Left kidney (tissue), 1 donor: ENCODE measurements at regions not wholly inside any gene's neighbourhood (a gene's known extent, or its start where the extent isn't known, plus 50 kb on each side); places are given as distances from the start of the nearest gene placed in this dataset.
"Not testable (repeated sequence)": the region's sequence is repeated elsewhere in the genome, so short reads cannot be mapped to it uniquely, and the experiment has no call there.

ENCODE experiments used
- DNase-seq: peaks from one replicate; pipeline ENCODE4 v3.0.0-alpha.2; 2013

DNA sequence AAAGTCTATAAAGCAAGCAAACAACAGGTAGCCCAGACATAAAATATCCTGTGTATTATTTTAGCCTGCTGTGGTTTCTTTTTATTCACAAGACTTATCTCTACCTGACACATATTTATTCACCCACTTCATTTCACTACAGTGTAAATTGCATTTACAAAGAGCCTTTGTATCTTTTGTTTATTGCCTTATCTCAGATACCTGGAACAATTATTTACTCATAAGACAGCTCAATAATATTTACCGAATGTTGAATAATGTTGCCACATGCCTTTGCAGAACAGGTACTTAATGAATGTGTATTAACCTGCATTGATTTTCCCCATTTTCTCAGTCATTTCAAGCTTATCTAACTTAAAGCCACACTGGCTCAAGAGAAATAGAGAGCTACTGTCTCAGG, 603.6 kb downstream of the FBXO15 start:
- no peak for DNase-seq

DNA sequence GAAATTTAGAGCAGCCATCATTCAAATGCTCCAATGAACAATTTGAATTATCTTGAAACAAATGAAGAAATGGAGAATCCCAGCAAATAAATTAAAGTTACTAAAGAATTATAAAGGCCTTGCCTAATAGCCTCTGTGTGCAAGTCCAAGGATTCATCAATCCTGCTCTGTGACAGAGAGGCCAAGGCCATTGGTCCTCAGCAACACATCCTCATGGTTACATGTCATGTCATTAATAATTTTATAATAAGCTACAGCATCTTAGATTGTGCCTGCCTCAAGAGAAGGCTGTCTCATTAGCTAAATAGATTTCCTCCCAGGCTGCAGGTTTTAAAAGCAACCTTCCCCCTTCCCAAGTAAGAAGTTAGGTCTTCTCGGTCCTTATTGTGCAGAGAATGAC, 611.6 kb downstream of the FBXO15 start:
- DNase-seq, result no peak

DNA sequence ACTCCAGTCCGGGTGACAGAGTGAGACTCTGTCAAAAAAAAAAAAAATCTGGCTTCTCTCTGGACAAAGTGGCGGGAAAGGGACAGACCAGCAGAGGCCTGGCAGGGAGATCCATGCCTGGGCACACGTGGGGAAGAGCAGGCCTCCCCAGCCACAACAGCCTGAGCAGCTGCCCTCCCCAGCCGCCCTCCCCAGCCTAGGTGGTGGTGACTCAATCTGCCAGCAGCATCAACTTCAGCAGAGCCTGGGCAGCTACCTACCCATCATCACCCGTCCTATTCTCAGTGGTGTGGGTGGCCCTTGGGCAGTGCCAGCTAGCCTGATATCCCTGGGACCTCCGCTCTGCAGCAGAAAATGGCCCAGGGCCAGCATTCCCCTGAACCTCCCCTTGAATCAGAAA, 612.4 kb downstream of the FBXO15 start:
- no peak for DNase-seq

DNA sequence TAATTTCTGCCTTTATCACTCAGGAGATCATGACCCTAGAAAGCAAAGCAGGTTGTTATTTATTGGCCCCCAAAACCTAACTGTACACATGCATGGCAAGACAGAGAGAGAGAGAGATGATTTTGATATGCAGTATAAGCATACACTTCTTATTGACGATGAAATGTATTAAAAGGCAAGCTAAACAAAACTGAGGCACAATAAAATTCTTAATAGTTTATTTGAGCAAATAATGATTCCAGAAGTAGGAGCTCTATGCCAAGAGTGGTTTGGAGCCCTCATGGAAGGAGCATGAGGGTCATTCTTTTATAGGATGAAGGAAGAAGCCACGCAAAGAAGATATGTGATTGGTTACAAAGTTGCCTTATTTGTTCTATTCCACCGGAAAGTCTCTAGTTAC, 616.0 kb downstream of the FBXO15 start:
- DNase-seq, result no peak

DNA sequence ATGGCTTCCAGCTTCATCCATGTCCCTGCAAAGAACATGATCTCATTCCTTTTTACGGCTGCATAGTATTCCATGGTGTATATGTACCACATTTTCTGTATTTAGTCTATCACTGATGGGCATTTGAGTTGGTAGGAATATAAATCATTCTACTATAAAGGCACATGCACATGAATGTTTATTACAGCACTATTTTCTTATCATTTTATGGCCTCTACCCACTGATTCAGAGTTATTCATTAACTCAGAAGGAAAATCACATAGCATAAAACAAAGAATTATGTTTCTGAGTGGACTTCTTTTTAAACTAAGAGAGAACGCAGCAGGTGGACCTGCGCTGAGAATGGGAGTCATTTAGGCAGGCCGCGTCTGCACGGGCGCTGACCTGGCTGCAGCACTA, 619.6 kb downstream of the FBXO15 start:
- DNase-seq, result no peak

DNA sequence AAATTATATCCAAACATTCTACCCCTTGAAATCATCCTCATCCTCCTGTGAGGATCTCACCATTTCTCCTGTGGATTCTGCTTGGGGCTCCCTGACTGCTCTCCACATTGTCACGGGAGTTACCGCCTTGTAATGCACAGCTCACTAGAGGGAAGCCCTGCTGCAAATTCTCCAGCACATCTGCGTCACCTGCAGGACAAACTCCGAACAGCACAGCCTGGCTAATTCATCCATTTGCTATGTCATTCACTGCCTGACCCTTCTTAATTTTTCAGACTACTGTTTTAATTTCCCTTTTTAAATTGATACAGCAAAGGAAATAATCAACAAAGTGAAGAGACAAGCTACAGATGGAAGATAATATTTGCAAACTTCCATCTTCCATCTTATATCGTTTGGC, 627.4 kb downstream of the FBXO15 start:
- no peak for DNase-seq

DNA sequence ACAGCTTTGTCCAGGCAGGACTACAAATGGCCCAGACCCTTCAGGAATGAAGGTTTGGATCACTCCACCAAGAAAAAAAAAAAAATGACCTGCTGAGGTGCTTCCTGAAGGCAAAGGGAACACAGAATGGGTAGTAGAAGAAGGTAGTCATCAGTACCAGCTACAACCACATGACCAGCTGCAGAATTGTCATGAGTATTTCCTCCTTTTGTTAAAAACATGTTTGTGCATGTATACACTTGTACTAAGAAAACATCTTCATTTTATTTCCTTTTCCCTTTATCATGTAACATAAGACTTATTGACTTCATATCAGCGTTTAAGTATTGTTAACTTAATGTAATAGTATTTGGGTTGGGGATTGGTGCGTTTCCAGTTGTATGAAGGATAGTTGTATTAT, 631.6 kb downstream of the FBXO15 start:
- not testable (repeated sequence) for DNase-seq

DNA sequence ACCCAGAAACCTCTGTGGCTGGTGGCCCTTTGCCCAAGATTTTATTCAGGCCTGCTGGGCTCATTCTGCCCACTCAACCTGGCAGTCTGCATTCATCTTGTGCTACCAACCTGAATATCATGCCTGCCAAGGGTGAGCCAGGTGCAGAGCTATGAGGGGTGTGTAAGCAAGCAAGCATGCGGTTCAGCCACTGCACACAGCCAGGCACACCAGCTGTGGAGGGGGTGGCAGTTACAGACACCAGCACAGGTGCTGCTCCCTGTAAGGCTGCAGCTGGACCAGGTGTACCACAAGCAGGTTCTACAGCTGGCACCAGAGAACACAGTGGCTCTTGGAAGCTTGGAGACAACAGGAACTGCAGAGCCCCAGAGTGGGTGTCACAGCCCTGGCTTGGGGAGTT, 633.2 kb downstream of the FBXO15 start:
- no peak for DNase-seq

DNA sequence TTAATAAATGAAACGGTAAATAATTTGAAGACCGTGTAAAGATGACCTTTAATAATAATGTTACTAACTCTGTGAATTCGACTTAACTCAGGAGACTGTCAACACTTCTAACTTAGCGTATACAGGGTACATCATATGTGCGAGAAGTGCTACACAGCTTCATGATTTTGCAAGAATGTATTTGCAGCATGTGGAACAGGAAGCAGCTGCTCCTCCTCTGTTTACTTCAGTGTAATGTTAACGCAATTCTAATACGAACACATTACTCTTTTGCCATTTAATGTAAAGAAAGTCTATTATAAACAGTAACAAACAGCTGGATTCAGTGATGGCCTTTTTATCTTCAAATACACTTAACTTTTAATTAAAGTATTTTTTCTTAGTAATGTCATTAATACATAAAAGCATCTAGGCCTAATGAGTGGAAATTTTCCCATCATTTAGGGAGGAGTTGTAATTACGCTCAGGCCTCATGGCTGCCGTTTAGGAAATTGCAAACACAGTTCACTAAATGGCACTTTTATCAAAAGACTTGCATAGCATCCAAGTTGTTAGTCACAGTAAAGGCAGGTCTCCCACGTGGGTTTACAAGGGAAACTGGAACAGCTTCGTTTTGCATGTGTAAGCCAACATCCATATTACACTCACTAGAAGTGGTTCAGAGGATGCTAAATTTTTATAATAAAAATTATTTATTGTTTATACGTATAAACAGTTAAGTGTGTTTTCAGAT, 635.7 kb downstream of the FBXO15 start:
- no peak for DNase-seq

DNA sequence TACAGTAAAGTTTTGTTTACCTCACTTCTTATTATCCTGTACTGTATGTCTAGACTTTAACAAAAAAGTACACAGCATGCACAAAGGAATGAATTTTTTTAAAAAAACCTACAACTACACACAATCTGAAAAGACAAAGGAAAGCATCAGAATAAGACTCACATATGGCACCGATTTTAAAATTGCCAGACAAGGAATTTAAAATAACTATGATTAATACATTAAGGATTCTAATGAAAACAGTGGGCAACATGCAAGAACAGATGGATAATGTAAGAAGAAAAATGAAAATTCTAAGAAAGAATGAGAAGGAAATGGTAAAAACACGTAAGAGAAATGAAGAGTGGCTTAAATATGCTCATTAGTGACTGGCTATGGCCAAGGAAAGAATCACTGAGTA, 638.2 kb downstream of the FBXO15 start:
- DNase-seq, result no peak

DNA sequence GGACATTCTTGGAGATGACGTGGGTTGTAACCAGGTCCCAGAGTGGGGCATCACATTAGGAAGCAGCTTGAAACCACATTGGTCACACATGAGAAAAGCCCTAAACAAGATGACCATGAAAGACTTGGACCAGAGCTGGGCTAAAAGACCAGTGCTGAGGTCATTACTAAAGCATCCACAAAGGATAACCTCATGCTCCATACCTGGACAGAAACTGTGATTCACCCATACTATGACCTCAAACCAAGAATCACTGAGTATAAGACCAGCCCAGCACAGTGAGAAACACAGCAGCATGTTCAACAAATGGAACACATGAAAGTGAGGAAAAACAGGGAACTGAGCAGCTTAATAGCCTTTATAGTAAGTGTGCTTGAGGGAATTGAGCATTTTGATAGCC, 635.5 kb upstream of the NETO1 start:
- DNase-seq, result no peak

DNA sequence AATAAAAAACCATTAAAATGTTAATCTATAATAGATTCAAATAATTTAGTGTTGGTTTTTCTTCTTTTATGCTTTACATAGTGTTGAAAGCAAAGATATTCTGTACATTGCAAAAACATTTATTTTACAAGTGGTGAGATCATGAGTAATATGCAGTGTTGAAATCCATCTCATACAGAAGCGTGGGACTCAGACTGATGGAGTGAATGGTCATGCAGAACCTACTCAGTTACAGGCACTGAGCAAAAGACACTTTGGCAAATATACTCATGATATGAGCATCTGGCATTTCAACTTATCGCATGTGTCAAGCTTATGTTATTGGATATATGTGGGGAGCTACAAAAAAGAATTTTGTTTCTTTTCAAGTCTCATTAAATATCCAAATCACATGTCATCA, 620.2 kb upstream of the NETO1 start:
- no peak for DNase-seq

DNA sequence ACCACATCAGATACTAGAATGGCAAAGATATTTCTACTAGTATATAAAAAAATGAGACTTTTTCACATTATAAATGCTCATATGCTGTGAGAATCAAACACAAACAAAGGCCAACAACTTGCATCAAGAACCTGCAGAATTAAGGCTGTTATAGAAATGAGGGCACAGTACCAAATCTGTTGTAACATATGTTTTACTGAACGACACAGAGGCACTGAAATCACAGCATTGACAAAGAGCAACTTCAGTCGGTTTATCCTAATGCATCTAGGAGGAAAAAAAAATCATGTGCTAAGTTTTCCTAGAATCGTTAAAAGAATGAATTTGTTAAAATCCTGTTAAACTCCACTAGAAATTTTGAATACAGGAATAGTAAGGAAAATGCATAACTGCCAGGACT, 617.4 kb upstream of the NETO1 start:
- DNase-seq, result no peak

DNA sequence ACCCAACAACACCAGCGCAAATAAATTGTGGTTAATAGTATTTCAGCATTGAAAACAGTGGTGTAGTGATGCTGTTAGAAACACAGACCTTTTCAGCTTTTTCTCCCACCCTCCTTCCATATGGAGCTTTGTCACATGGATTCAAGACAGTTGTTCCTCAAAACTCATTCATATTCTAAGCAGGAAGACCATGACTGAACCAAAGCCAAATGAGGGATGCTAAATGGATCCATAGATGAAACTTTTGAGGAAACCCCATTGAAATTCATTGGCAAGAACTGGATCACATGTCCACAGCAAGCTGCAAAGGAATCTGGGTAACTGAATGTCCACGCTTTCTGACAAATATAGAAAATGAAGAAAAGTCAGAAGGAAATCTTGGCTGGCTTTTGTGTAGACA, 615.1 kb upstream of the NETO1 start:
- no peak for DNase-seq

DNA sequence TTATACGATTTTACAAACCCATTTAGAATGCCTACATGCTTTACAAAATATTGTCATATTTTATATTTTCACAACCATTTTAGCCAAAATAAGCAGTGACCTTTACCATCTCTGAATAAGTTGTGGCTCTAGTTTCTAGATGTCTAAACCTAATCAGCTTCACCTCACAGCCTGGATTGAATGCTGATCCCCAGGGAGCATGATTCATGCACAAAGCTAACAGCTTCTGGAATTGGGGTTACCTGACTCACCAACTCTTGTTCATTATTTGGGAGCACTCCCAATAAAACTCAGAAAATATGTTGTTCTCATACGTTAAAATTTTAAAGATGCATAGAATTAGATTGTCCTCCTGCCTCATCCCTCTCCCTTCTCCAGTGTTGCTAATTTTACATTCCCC, 611.7 kb upstream of the NETO1 start:
- no peak for DNase-seq

DNA sequence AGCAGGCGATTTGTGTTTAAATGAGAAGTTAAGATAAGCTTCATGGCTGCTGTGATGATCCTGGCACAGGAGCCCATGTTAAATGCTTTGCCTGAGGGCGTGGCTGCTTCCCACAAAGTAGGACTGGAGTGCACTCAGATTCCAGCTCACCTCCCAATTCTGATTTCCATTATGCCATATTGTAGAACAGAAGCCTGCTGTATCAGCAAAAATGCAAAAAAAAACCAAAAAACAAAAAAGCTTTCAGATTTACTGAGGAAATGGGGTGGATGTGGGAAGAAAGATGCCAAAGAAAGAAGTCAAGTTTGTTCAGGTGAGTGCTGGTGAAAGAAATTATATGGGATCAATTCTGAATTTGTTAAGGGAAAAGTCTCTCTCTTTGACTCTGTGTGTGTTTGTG, 610.4 kb upstream of the NETO1 start:
- DNase-seq, result no peak

DNA sequence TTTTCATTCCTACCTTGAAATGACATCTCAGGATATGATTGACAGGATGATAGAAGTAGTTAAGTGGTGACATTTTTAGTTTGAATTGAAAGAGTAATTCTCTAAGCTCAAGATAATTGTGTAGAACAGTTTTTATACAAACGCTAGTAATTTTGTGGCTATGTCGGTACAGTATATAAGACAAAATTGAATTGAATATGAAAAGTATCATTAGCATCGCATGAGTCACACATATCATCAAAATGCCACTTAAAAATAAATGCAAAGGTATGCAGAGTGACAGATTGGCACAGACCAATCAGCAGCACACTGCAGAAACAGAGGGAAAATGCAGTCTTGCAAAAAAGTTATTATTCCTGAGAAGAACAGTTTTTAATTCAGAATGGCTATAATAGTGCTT, 608.2 kb upstream of the NETO1 start:
- DNase-seq, result no peak

DNA sequence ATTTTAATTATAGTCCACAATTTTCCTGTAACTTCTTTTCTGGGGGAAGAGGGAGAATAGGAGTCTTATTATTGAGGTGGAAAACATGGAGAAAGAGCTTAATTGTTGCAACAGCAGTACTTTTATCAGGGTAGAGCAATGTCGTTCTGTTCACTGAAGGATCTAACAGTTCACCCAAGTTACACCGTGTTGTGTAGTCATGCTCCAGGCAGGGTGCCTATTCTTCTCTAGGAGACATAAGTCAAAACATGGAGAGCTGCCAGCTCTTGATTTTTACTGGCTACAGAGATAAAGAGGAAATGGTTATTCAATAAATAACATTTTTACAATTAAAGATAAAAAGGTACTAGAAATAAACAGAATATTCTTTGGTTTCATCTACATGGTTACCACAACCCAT, 594.3 kb upstream of the NETO1 start:
- no peak for DNase-seq

DNA sequence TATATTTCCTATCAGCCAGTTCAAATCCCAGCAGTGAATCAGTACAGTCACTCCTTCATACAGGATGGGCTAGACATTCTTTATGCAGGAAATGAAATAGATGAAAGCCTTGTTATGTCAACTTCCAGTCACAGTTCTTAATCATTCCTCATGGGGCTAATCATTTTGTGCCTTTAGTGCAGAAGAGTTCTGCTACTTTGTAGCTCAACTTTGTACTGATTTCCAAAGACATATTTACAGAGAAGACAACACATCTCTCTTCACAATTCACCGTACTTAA, 593.9 kb upstream of the NETO1 start:
- no peak for DNase-seq

DNA sequence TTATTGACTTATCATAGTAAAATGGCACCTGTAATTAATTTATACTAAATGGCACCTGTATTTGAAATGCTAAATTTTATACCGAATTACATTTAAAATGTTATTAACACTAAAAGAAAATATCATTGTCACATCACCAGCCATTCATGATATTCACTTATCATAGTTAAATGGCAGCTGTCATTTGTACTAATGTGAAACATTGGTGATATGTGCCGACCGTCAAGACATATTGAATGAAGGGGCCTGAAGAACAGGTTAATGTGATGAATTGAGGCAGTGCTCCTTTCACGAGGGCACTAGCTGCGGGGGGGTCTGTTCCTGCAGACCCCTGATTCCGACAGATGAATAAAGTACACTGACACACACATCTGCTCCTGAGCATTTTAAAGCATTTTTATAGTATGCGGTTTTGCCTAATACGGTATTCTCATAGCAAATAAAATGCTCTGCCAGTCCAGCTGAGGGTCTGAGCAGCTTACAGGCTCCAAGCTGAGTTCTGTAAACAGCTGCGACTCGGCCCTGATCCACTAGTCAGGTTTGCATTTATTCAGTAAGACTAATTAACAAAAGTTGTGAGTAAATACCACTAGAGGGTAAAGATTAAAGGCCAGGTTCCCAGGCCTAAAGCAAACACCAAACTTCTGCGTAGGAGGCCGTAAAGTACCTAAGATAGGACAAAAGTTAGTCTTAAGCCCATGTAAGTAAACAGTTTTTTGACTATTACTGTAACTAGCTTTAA, 593.4 kb upstream of the NETO1 start:
- DNase-seq, result no peak

DNA sequence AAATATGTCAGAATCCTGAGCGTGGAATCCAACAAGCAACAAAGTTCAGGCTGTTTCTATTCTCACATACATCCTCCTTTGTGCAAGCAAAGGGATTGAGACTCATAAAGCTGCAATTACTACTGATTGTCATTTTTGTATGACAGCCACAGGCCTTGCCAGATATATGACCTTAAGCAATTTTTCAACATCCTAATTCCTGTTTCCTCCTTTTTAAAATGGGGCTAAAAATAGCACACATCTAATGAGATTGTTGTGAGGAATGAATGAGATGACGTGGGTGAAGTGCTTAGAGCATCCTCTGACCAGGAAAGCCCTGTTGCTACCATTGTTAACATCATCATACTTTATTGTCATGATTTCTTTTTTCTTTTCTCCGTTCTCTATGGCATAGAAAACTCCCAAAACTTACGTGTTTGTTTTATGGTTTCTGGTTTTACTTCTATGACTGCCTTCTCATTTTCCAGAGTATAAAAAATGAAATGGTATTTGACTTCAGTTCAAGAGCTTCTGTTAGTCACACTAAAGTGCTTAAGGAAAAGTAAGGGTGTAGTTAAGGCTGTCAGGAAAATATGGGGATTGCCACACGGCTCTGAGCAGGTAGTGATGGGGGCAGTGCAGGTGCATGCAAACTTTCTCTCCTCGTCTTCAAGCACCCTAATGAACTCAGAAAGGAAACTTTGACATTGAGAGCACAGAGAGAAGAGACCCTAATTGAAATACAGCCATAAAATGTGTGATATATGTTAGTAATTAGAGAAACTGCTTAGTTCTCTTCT, 590.6 kb upstream of the NETO1 start:
- no peak for DNase-seq

DNA sequence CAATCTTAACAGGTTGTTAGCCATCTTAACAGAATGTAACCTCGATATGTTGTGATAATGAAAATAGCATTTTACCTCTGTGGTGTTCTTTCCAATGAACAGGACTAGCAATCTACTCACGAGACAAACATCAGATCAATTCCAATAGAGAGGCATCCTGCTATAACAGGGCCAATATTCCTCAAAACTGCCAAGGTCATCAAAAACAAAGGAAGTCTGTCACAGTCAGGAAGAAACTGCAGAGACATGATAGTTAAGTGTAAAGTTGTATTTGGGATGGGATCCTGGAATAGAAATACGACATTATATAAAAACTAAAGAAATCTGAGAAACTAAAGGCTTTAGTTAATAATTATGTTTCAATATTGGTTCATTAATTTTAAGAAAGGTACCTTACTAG, 588.9 kb upstream of the NETO1 start:
- no peak for DNase-seq

DNA sequence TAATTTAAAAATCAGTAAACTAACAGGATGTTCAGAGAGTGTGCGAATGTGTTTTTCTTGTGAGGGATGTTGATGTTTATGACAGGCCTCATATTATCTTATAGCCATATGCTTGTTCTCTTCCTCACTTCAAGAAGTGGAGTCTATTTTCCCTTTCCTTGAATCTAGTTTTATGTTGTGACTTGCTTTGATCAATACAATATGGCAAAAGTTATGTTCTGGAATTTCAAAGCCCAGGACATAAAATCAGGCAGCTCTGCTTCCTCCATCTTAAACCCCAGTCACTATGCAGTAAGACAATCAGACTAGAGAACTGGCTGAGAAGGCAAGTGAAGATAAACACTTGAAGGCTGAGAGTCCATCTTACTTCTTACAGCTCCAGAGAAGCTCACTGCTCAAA, 585.1 kb upstream of the NETO1 start:
- no peak for DNase-seq

DNA sequence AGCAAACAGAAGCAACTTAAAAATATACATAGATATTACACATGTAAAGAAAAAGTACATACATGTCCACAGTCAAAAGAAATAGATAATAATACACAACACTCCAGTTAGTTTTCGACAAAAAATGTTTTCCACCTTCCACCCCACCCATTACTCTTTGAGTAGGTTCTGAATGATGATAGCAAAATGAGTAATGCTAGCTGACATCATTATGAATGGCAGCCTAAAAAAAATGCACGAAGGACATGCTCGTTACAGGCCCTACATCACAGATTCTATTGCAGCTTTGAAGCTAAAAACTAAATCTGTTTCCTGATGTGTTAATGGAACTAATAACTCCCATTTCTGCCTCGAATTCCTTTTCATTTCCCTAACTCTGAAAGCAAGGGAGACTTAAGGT, 578.7 kb upstream of the NETO1 start:
- DNase-seq, result no peak
